Right atrium auricular region (tissue), 2 donors: ENCODE measurements at regions not wholly inside any gene's neighbourhood (a gene's known extent, or its start where the extent isn't known, plus 50 kb on each side); places are given as distances from the start of the nearest gene placed in this dataset.

Experiments used
- DNase-seq: peaks from one replicate; pipeline ENCODE4 v3.0.0-alpha.2; 2019; ENCODE audit warnings: low spot score
- H3K27ac ChIP-seq, 2 donors: fragments of 200-600 bp; sonication (generic); 1 replicate in 1 of 2; 2 replicates in 1 of 2; pipeline ENCODE4 v1.5.1; 2016 to 2019
- H3K27me3 ChIP-seq, 2 donors: fragments of 200-600 bp; sonication (generic); one replicate each; pipeline versions ENCODE4 v1.5.1 to v1.6.0; 2017 to 2019
- H3K36me3 ChIP-seq: fragments of 200-600 bp; sonication (generic); one replicate; pipeline ENCODE4 v1.5.1; 2016
- H3K4me1 ChIP-seq, 2 donors: fragments of 200-600 bp; sonication (generic); one replicate each; pipeline versions ENCODE4 v1.5.1 to v1.6.0; 2017 to 2019
- H3K4me3 ChIP-seq, 2 donors: fragments of 200-600 bp; sonication (generic); 1 replicate in 1 of 2; 2 replicates in 1 of 2; pipeline ENCODE4 v1.5.1; 2017 to 2019; ENCODE audit warnings: mild to moderate bottlenecking in 1 of 2, moderate library complexity in 1 of 2
- H3K9me3 ChIP-seq, 2 donors: fragments of 200-600 bp; sonication (generic); one replicate each; pipeline ENCODE4 v1.5.1; 2019
- TF ChIP-seq, protein P1 (sequence below), 2 donors: fragments of 200-600 bp; sonication (generic); IDR thresholded peaks; one replicate each; pipeline ENCODE4 v1.5.1; 2019; ENCODE audit warnings: antibody characterized with exemption in 2 of 2

DNA sequence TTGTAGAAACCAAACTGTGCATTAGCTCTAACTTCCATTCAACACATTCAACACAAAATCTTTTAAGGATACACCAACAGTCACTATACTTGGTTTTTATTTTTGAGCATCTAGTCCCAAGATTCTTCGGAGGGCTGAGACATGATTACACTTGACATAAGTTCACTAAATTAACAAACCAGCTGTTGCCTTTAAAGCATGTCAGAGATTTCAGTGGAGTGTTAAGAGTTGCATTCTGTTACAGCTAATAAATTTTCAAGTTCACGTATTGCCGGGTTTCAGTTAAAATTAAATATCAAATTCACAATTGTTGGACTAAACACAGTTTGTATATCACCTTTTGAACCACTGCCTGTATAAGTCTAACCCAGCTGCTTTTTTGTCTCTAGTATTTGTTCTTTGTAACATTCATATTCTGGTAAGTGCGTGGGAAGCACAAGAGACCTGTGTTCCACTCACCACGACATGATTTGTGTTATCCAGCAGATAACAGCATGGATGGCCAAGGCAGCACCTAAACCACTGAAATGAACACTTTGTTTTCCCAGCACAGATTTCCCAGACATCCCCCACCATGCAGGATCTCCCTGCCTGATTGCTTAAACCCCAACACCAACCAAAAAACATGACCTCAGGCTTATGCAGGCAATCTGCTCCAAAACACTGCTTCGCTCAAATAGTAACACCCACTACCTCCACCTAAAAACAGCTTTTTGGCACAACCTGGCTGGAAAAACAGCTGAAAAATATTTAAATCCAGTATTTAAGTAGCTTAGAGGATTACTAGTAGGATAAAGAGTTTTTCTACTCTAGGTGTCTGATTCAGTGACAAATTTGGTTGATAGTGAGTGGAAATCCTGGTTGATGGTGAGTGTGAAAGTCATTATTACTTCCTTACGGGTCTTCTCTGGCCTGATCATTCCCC lies 286.5 kb upstream of the NT5E start:
- no peak for DNase-seq
- TF ChIP-seq, protein P1, sequence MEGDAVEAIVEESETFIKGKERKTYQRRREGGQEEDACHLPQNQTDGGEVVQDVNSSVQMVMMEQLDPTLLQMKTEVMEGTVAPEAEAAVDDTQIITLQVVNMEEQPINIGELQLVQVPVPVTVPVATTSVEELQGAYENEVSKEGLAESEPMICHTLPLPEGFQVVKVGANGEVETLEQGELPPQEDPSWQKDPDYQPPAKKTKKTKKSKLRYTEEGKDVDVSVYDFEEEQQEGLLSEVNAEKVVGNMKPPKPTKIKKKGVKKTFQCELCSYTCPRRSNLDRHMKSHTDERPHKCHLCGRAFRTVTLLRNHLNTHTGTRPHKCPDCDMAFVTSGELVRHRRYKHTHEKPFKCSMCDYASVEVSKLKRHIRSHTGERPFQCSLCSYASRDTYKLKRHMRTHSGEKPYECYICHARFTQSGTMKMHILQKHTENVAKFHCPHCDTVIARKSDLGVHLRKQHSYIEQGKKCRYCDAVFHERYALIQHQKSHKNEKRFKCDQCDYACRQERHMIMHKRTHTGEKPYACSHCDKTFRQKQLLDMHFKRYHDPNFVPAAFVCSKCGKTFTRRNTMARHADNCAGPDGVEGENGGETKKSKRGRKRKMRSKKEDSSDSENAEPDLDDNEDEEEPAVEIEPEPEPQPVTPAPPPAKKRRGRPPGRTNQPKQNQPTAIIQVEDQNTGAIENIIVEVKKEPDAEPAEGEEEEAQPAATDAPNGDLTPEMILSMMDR (IDR thresholded peaks at IDR 0.05): no peak
- H3K27ac ChIP-seq: peak overlapping the region in 1 of 2 donors; percentile 48
- no peaks in the 10 kb centered on the region for H3K36me3 ChIP-seq
- no peaks in the 10 kb centered on the region for H3K27me3 ChIP-seq
- H3K4me3 ChIP-seq: no peak overlapping the region
- H3K4me1 ChIP-seq: no peaks in the 10 kb centered on the region
- H3K9me3 ChIP-seq: no peaks in the 10 kb centered on the region

DNA sequence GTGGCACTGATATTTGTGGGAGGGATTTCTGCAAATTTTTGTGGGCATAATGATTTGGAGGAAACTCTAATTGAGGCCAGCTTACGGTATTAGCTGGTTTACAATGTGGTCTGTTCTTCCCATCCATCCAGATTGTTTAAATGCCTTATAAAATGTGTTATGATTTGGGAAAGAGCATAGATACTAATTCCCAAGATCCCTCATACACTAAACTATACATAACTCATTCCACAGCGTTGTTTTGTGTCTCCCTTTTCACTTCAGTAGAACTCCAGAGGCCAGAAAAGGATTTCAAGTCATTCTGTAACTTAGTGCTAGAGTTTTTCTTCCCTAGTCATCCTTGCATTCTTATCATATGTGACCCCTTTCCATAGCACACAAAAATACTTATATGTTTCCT lies 292.6 kb upstream of the NT5E start:
- no peaks in the 10 kb centered on the region for H3K4me1 ChIP-seq
- TF ChIP-seq, protein P1 (IDR thresholded peaks at IDR 0.05): no peak
- DNase-seq: no peak

DNA sequence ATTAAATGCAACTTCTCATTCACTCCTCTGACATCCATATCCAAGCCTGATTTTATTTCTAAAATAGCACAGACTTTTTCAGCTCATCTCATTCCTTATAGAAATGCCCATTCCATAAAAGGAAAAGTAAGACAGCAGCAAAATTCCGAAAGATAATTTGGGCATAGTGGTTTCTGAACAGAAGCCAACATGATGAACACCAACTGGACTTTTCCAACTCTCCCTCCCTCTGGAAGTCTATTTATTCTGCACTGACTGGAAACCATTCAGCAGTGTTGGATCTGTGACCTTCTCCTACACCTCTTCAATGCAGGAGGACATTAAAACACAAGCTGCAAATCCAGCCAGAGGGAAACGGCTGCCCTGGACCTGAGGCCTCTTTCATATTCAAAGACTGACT lies 306.2 kb upstream of the NT5E start:
- Histone ChIP-seq H3K36me3 (no peaks in the 10 kb centered on the region), H3K4me1 (no peaks in the 10 kb centered on the region), H3K27me3 (no peaks in the 10 kb centered on the region), H3K9me3 (peaks cover 0 to 10% of the 10 kb centered on the region in 2 donors), H3K27ac (no peak overlapping the region), H3K4me3 (no peak overlapping the region)
- TF ChIP-seq, protein P1 (IDR thresholded peaks at IDR 0.05): no peak
- no peak for DNase-seq

More for the DNA sequence above, 292.6 kb upstream of the NT5E start:
- H3K27ac ChIP-seq: no peak overlapping the region
- no peak overlapping the region for H3K4me3 ChIP-seq
- no peaks in the 10 kb centered on the region for H3K27me3 ChIP-seq
- no peaks in the 10 kb centered on the region for H3K36me3 ChIP-seq
- no peaks in the 10 kb centered on the region for H3K9me3 ChIP-seq

DNA sequence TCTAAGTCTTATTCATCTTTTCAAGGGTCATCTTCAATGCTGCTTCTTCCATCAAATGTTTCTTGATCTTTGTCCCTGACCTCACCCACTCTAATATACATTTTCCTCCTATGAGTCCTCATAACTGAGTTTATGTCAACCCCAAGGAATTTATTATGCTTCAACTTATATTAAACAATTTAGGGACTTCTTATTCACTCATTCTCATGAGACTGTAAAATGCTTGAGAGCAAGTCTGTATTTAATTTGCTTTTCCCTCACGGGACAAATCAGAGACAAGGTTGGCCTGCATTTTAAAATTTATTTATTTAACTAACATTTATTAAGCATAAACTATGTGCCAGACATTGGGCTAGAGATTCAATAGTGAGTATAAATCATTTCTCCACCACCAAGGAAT lies 312.0 kb upstream of the NT5E start:
- H3K4me1 ChIP-seq: no peaks in the 10 kb centered on the region
- DNase-seq: no peak
- H3K27ac ChIP-seq: no peak overlapping the region
- TF ChIP-seq, protein P1 (IDR thresholded peaks at IDR 0.05): no peak
- H3K4me3 ChIP-seq: no peak overlapping the region
- no peaks in the 10 kb centered on the region for H3K27me3 ChIP-seq
- H3K9me3 ChIP-seq: no peaks in the 10 kb centered on the region
- H3K36me3 ChIP-seq: no peaks in the 10 kb centered on the region

DNA sequence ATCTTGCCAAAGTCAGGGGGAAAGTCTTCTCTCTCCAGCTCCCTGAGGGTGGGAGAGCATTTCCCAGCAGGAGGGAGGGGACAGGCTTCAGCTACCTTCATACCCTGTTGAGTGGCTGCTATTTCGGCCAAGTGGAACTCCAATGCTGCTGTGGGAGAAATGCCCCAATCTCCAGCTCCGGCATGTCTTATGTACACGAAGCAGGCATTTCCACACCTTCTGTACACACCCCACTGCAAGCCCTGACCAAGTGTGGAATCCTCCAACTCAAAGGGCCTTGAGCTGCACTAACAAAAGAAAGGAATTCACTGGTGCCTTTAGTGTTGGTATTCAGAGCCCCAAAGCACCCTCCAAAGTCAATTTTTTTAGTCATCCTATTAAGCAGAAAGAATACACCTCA lies 313.6 kb upstream of the NT5E start:
- DNase-seq: no peak
- TF ChIP-seq, protein P1 (IDR thresholded peaks at IDR 0.05): no peak
- Histone ChIP-seq H3K4me3 (no peak overlapping the region), H3K9me3 (no peaks in the 10 kb centered on the region), H3K36me3 (no peaks in the 10 kb centered on the region), H3K27me3 (no peaks in the 10 kb centered on the region), H3K4me1 (no peaks in the 10 kb centered on the region), H3K27ac (no peak overlapping the region)
